SU-DHL-6 (cell line): ENCODE measurements at regions not wholly inside any gene's neighbourhood (a gene's known extent, or its start where the extent isn't known, plus 50 kb on each side); places are given as distances from the start of the nearest gene placed in this dataset.

ENCODE experiments used
- EZH2phosphoT487 ChIP-seq: fragments of 200-600 bp; sonication (generic), shearing (Covaris generic); conservative IDR thresholded peaks from 2 replicates; pipeline ENCODE4 v1.6.1; 2018; ENCODE audit warnings: mild to moderate bottlenecking, antibody characterized with exemption, low read length, moderate library complexity, mixed read lengths
- TF ChIP-seq, protein P1 (sequence below): fragments of 200-600 bp; sonication (generic); IDR thresholded peaks from one replicate; pipeline ENCODE4 v1.5.1; 2017; ENCODE audit warnings: antibody characterized with exemption, mild to moderate bottlenecking, low read length, moderate library complexity; ENCODE audit not compliant: insufficient read depth, poor library complexity, severe bottlenecking

DNA sequence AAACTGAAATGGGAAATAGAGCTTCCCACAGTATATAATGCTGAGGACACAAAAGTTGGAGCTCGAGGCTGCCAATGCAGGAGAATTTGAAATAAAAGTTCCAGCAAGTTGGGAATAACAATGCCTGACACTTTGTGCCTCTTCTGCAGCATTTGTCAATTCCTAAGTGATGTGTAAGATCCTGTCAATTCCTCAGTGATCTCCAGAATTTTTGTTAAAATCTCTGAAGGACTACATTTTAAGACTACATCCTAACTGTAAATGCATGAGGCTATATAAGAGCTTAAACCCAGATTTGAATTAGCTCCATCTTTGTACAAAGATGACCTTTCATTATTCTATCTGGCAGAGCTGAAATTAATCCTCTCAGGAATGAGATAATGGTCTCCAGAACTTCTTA lies 208.2 kb downstream of the COL12A1 start:
- TF ChIP-seq, protein P1, sequence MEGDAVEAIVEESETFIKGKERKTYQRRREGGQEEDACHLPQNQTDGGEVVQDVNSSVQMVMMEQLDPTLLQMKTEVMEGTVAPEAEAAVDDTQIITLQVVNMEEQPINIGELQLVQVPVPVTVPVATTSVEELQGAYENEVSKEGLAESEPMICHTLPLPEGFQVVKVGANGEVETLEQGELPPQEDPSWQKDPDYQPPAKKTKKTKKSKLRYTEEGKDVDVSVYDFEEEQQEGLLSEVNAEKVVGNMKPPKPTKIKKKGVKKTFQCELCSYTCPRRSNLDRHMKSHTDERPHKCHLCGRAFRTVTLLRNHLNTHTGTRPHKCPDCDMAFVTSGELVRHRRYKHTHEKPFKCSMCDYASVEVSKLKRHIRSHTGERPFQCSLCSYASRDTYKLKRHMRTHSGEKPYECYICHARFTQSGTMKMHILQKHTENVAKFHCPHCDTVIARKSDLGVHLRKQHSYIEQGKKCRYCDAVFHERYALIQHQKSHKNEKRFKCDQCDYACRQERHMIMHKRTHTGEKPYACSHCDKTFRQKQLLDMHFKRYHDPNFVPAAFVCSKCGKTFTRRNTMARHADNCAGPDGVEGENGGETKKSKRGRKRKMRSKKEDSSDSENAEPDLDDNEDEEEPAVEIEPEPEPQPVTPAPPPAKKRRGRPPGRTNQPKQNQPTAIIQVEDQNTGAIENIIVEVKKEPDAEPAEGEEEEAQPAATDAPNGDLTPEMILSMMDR: no peak
- no peak for TF ChIP-seq EZH2phosphoT487
